K562 (cell line): ENCODE measurements at regions not wholly inside any gene's neighbourhood (a gene's known extent, or its start where the extent isn't known, plus 50 kb on each side); places are given as distances from the start of the nearest gene placed in this dataset.

Source experiments
- ADNP ChIP-seq: fragments of 200-800 bp; sonication (Bioruptor generic); IDR thresholded peaks from 2 replicates; pipeline ENCODE4 v1.6.1; 2016; ENCODE audit warnings: missing genetic modification characterization, missing compliant biosample characterization
- ATF6 ChIP-seq: sonication (generic); formaldehyde crosslinking; IDR thresholded peaks from 2 replicates; pipeline ENCODE4 v1.4.0; 2020; ENCODE audit warnings: mild to moderate bottlenecking, missing genetic modification reagents
- DDX20 ChIP-seq: fragments of 450-650 bp; IDR thresholded peaks from 2 replicates; pipeline ENCODE4 v1.6.1; 2016; ENCODE audit warnings: missing genetic modification characterization, low read depth, mild to moderate bottlenecking, missing compliant biosample characterization, moderate library complexity
- ELF4 ChIP-seq: fragments of 450-650 bp; formaldehyde crosslinking; IDR thresholded peaks from 2 replicates; pipeline ENCODE4 v1.4.0; 2022; ENCODE audit warnings: missing genetic modification characterization
- GATAD2A ChIP-seq: fragments of 450-650 bp; IDR thresholded peaks from 2 replicates; pipeline ENCODE4 v1.6.1; 2017
- MCM2 ChIP-seq: fragments of 450-650 bp; IDR thresholded peaks from 2 replicates; pipeline ENCODE4 v1.6.1; 2017; ENCODE audit warnings: low read depth, mild to moderate bottlenecking
- MEIS2 ChIP-seq: fragments of 450-650 bp; IDR thresholded peaks from 2 replicates; pipeline ENCODE4 v1.6.1; 2014; ENCODE audit warnings: mild to moderate bottlenecking; ENCODE audit not compliant: partially characterized antibody
- NFRKB ChIP-seq: fragments of 450-650 bp; IDR thresholded peaks from 2 replicates; pipeline ENCODE4 v1.6.1; 2016; ENCODE audit warnings: low read depth
- OTX1 ChIP-seq: fragments of 450-650 bp; formaldehyde crosslinking; IDR thresholded peaks from 2 replicates; pipeline ENCODE4 v1.4.0; 2022; ENCODE audit warnings: mild to moderate bottlenecking
- POLR2B ChIP-seq: fragments of 450-650 bp; IDR thresholded peaks from 2 replicates; pipeline ENCODE4 v1.6.1; 2018; ENCODE audit warnings: low read depth; ENCODE audit not compliant: partially characterized antibody
- POLR2G ChIP-seq: fragments of 200-400 bp; formaldehyde crosslinking; IDR thresholded peaks from 2 replicates; pipeline ENCODE4 v1.6.1; 2017; ENCODE audit warnings: low read depth, mild to moderate bottlenecking, antibody characterized with exemption, low read length, moderate library complexity
- POLR3A ChIP-seq: IDR thresholded peaks from 2 replicates; pipeline ENCODE4 v1.6.1; 2011; ENCODE audit warnings: borderline replicate concordance, mild to moderate bottlenecking, moderate library complexity; ENCODE audit not compliant: insufficient read length, insufficient read depth; ENCODE audit errors: extremely low read depth
- PTBP1 ChIP-seq: fragments of 200-400 bp; formaldehyde crosslinking; IDR thresholded peaks from 2 replicates; pipeline ENCODE4 v1.6.1; 2017; ENCODE audit warnings: low read depth, low read length
- RAD51 ChIP-seq: fragments of 450-650 bp; IDR thresholded peaks from 2 replicates; pipeline ENCODE4 v1.7.1; 2016; ENCODE audit warnings: low read depth, mild to moderate bottlenecking, borderline replicate concordance
- RBFOX2 ChIP-seq: fragments of 200-400 bp; formaldehyde crosslinking; IDR thresholded peaks from 2 replicates; pipeline ENCODE4 v1.6.1; 2017; ENCODE audit warnings: low read depth, mild to moderate bottlenecking, low read length, moderate library complexity
- RBM34 ChIP-seq: fragments of 200-400 bp; formaldehyde crosslinking; IDR thresholded peaks from 2 replicates; pipeline ENCODE4 v1.6.1; 2018; ENCODE audit warnings: low read length, borderline replicate concordance; ENCODE audit not compliant: insufficient read depth
- RBM39 ChIP-seq: fragments of 200-400 bp; formaldehyde crosslinking; optimal IDR thresholded peaks from 2 replicates; pipeline ENCODE3; 2018; ENCODE audit warnings: low read depth, low read length
- SMAD3 ChIP-seq: fragments of 450-650 bp; formaldehyde crosslinking; conservative IDR thresholded peaks from 2 replicates; pipeline ENCODE4 v1.4.0; 2020; ENCODE audit warnings: mild to moderate bottlenecking
- SMARCA4 ChIP-seq: fragments of 450-650 bp; IDR thresholded peaks from 2 replicates; pipeline ENCODE4 v1.6.1; 2016
- TSC22D4 ChIP-seq: fragments of 450-650 bp; IDR thresholded peaks from 2 replicates; pipeline ENCODE4 v1.6.1; 2016; ENCODE audit warnings: missing genetic modification characterization, missing biosample characterization, control low read depth
- XRCC3 ChIP-seq: fragments of 450-650 bp; IDR thresholded peaks from 2 replicates; pipeline ENCODE4 v1.6.1; 2017; ENCODE audit warnings: mild to moderate bottlenecking, moderate library complexity
- ZEB2 ChIP-seq: fragments of 450-650 bp; IDR thresholded peaks from 2 replicates; pipeline ENCODE4 v1.6.1; 2016
- ZKSCAN1 ChIP-seq: fragments of 150-350 bp; IDR thresholded peaks from 2 replicates; pipeline ENCODE4 v1.6.1; 2016; ENCODE audit warnings: low read depth, low read length
- ZNF778 ChIP-seq: fragments of 450-650 bp; formaldehyde crosslinking; IDR thresholded peaks from 2 replicates; pipeline ENCODE4 v1.4.0; 2020; ENCODE audit warnings: mild to moderate bottlenecking, moderate library complexity
- ZNF780A ChIP-seq: fragments of 250-450 bp; sonication (Bioruptor Pico); IDR thresholded peaks from 2 replicates; pipeline ENCODE4 v1.5.0; 2021; ENCODE audit warnings: mild to moderate bottlenecking
- TF ChIP-seq, protein P1 (sequence below): fragments of 450-650 bp; formaldehyde crosslinking; conservative IDR thresholded peaks from 2 replicates; pipeline ENCODE4 v1.4.0; 2022; ENCODE audit warnings: mild to moderate bottlenecking, missing genetic modification characterization
- TF ChIP-seq, protein P2 (sequence below): fragments of 450-650 bp; IDR thresholded peaks from 2 replicates; pipeline ENCODE4 v1.6.1; 2016; ENCODE audit warnings: mild to moderate bottlenecking

DNA sequence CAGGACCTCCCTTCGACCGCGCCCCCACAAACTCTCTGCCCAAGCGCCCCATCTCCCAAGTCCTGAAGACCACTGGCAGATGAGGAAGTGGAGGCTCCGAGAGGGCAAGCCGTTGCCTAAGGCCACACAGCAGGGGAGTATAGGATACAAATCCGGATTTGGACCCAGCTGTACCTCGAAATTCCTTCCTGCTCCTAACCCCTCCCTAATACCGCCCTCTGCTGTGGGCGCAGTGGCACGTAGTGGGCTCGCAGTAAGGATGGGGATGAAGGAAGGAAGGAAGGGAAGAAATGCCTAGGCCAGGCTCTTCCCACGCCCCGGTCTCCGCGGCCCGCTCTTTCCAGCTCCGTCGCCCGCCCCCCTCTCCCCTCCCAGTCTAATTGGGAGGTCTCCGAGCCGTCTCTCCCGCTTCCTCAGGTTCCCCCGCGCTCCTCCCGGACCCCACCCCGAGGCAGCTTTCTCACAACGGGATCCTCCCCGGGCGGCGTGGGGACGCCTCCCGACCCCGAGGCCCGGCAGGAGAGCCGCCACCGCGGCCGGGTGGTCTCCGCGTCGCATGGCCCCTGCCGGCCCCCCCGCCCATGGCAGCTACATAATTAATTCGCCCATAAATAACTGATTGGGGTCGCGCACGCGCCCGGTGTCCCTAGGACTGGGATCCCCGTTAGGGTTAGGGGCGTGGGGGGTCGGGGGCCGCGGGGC, 138.9 kb downstream of the C9orf50 start (continued):
- no peak for TF ChIP-seq ZNF778
- no peak for TF ChIP-seq MEIS2
- no peak for TF ChIP-seq OTX1
- no peak for TF ChIP-seq SMAD3
- no peak for TF ChIP-seq ZEB2
- TF ChIP-seq RBM39 = no peak
- TF ChIP-seq ELF4 (CRISPR knock-in tag) = no peak
- no peak for TF ChIP-seq RBFOX2
- no peak for TF ChIP-seq POLR3A
- TF ChIP-seq XRCC3 = no peak
- TF ChIP-seq GATAD2A = no peak
- TF ChIP-seq DDX20 (tag) = no peak
- no peak for TF ChIP-seq ATF6 (CRISPR knock-in tag)
- TF ChIP-seq MCM2 = no peak
- 0 out of 2 replicates have a peak, but pooled peaks have one; percentile 18 for TF ChIP-seq NFRKB
- TF ChIP-seq ADNP = no peak
- no peak for TF ChIP-seq RBM34
- no peak for TF ChIP-seq RAD51
- TF ChIP-seq ZNF780A = no peak
- TF ChIP-seq POLR2G = peak; percentile 59
- no peak for TF ChIP-seq SMARCA4
- 0 out of 2 replicates have a peak, but pooled peaks have one; percentile 73 for TF ChIP-seq PTBP1
- no peak for TF ChIP-seq TSC22D4 (tag)
- TF ChIP-seq ZKSCAN1 = peak; percentile 96
- TF ChIP-seq, protein P1, sequence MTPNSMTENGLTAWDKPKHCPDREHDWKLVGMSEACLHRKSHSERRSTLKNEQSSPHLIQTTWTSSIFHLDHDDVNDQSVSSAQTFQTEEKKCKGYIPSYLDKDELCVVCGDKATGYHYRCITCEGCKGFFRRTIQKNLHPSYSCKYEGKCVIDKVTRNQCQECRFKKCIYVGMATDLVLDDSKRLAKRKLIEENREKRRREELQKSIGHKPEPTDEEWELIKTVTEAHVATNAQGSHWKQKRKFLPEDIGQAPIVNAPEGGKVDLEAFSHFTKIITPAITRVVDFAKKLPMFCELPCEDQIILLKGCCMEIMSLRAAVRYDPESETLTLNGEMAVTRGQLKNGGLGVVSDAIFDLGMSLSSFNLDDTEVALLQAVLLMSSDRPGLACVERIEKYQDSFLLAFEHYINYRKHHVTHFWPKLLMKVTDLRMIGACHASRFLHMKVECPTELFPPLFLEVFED (CRISPR knock-in tag) = no peak
- TF ChIP-seq, protein P2, sequence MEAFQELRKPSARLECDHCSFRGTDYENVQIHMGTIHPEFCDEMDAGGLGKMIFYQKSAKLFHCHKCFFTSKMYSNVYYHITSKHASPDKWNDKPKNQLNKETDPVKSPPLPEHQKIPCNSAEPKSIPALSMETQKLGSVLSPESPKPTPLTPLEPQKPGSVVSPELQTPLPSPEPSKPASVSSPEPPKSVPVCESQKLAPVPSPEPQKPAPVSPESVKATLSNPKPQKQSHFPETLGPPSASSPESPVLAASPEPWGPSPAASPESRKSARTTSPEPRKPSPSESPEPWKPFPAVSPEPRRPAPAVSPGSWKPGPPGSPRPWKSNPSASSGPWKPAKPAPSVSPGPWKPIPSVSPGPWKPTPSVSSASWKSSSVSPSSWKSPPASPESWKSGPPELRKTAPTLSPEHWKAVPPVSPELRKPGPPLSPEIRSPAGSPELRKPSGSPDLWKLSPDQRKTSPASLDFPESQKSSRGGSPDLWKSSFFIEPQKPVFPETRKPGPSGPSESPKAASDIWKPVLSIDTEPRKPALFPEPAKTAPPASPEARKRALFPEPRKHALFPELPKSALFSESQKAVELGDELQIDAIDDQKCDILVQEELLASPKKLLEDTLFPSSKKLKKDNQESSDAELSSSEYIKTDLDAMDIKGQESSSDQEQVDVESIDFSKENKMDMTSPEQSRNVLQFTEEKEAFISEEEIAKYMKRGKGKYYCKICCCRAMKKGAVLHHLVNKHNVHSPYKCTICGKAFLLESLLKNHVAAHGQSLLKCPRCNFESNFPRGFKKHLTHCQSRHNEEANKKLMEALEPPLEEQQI = no peak
- TF ChIP-seq POLR2B = no peak
